Type B pancreatic cell (in vitro differentiated cells): ENCODE measurements at regions not wholly inside any gene's neighbourhood (a gene's known extent, or its start where the extent isn't known, plus 50 kb on each side); places are given as distances from the start of the nearest gene placed in this dataset.

Experiments
- DNase-seq: peaks from one replicate; pipeline ENCODE4 v3.0.0; 2021; ENCODE audit warnings: mixed read lengths; ENCODE audit not compliant: unreplicated experiment; ENCODE audit errors: extremely low spot score
- H3K27ac Mint-ChIP-seq: 2 replicates; pipeline ENCODE4 v1.8.0; 2021; ENCODE audit warnings: mild to moderate bottlenecking, mixed read lengths
- H3K27me3 Mint-ChIP-seq: 2 replicates; pipeline ENCODE4 v1.8.0; 2021; ENCODE audit warnings: mixed read lengths
- H3K36me3 Mint-ChIP-seq: 2 replicates; pipeline ENCODE4 v1.8.0; 2021; ENCODE audit warnings: mixed read lengths
- H3K4me1 Mint-ChIP-seq: one replicate; pipeline ENCODE4 v1.8.0; 2021; ENCODE audit warnings: mixed read lengths; ENCODE audit not compliant: unreplicated experiment
- H3K4me3 Mint-ChIP-seq: 2 replicates; pipeline ENCODE4 v1.8.0; 2021; ENCODE audit warnings: mild to moderate bottlenecking, mixed read lengths
- H3K9me3 Mint-ChIP-seq: 2 replicates; pipeline ENCODE4 v1.8.0; 2021; ENCODE audit warnings: mixed read lengths
- TF ChIP-seq, protein P1 (sequence below): fragments of 200-600 bp; sonication (generic); conservative IDR thresholded peaks from 2 replicates; pipeline ENCODE4 v1.5.0; 2021; ENCODE audit warnings: antibody characterized with exemption, mild to moderate bottlenecking

DNA sequence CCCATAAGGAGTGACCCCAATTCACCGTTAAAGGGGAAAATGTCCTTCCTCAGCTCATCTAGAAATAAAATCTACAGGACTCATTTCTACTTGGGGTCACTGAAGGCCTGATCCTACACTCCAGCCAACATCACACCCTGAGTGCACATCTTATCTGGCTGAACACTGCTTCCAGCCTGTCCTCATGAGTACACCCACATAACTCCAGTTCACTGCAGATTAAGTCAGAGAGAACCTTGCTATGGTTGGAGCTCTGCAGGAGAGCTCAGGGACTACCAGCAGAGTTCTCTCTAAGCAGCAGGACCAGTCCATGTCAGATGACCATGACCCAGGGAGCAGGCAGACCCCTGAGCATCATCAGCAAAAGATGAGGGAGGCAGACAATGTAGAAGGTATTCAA lies 126.9 kb upstream of the MAP3K1 start:
- H3K9me3 Mint-ChIP-seq = peaks cover 9% of the 10 kb centered on the region
- no peaks in the 10 kb centered on the region for H3K36me3 Mint-ChIP-seq
- TF ChIP-seq, protein P1, sequence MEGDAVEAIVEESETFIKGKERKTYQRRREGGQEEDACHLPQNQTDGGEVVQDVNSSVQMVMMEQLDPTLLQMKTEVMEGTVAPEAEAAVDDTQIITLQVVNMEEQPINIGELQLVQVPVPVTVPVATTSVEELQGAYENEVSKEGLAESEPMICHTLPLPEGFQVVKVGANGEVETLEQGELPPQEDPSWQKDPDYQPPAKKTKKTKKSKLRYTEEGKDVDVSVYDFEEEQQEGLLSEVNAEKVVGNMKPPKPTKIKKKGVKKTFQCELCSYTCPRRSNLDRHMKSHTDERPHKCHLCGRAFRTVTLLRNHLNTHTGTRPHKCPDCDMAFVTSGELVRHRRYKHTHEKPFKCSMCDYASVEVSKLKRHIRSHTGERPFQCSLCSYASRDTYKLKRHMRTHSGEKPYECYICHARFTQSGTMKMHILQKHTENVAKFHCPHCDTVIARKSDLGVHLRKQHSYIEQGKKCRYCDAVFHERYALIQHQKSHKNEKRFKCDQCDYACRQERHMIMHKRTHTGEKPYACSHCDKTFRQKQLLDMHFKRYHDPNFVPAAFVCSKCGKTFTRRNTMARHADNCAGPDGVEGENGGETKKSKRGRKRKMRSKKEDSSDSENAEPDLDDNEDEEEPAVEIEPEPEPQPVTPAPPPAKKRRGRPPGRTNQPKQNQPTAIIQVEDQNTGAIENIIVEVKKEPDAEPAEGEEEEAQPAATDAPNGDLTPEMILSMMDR = no peak
- no peak for DNase-seq
- H3K4me1 Mint-ChIP-seq = peaks cover 31% of the 10 kb centered on the region
- H3K27me3 Mint-ChIP-seq = no peaks in the 10 kb centered on the region
- no peak overlapping the region for H3K4me3 Mint-ChIP-seq
- H3K27ac Mint-ChIP-seq = no peak overlapping the region

DNA sequence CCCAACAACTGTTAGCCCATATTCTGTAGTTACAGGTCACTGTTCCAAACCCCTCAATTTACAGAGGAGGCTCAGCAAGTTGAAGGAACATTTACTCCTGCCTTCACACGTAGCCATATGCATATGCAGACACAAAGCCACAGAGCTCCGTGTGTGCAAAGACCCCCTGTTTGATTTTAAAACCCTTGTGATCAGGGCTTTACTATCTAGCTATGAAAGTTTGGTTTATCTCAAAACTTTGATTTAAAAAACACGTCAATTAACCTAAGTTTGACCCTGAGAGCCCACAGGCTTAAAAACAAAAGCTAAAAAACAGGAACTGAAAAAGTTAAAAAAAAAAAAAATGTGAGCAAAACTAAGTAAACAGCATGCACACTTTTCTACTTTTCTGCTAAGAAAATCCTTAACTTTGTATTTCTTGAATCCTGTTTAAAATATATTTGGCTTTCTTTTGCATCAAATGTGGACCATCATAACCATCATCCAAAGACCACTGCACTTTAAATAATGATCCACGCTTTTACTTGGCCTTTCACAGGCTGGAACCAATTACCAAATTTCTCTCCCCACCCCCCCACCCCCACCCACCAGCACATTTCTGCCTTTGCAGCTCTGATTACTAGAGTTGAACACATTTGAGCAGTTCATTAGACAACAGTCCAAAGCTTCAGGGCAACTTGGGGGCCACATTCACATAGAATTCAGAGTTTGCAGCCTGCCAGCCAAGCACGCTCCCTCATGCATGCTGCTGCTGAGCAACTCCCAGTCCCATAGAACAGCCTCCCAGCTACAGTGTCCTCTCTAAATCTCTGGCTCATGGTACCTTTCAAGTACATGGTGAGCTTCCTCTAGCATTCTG lies 128.8 kb upstream of the MAP3K1 start:
- H3K4me3 Mint-ChIP-seq = no peak overlapping the region
- TF ChIP-seq, protein P1 = no peak
- peaks cover 37% of the 10 kb centered on the region for H3K4me1 Mint-ChIP-seq
- H3K27ac Mint-ChIP-seq = no peak overlapping the region
- H3K36me3 Mint-ChIP-seq = no peaks in the 10 kb centered on the region
- peaks cover 5% of the 10 kb centered on the region for H3K9me3 Mint-ChIP-seq
- H3K27me3 Mint-ChIP-seq = no peaks in the 10 kb centered on the region
- no peak for DNase-seq

DNA sequence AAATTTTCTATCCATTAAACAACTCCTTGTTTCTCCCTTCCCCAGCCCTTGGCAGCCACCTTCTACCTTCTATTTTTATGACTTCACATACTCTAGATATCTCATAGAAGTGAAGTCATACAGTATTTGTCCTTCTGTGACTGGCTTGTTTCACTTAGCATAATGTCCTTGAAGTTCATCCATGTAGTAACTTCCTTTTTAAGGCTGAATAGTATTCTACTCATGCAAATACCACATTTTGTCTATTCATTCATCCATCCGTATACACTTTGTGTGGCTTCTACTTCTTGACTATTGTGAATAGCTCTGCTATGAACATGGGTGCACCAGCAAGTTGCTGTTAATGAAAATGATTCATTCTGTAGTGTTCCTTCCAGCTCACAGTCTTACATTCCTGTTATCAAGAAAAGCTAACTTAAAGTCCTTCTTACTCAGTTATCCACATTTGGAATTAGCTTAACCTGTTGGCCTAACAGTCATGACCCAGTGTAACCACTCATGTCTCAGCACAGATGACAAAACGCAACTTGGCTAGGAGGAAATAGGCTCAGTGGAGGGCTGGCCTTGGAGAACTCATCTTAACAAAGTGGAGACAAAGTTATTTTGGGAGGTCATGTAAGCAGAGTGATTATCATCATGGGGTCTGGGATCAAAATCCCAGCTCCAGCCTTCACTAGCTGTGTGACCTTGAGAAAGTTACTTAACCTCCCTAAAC lies 129.7 kb upstream of the MAP3K1 start:
- peaks cover 42% of the 10 kb centered on the region for H3K4me1 Mint-ChIP-seq
- no peak overlapping the region for H3K4me3 Mint-ChIP-seq
- no peak overlapping the region for H3K27ac Mint-ChIP-seq
- H3K9me3 Mint-ChIP-seq = peaks cover 5% of the 10 kb centered on the region
- H3K27me3 Mint-ChIP-seq = no peaks in the 10 kb centered on the region
- TF ChIP-seq, protein P1 = no peak
- DNase-seq = no peak
- no peaks in the 10 kb centered on the region for H3K36me3 Mint-ChIP-seq

DNA sequence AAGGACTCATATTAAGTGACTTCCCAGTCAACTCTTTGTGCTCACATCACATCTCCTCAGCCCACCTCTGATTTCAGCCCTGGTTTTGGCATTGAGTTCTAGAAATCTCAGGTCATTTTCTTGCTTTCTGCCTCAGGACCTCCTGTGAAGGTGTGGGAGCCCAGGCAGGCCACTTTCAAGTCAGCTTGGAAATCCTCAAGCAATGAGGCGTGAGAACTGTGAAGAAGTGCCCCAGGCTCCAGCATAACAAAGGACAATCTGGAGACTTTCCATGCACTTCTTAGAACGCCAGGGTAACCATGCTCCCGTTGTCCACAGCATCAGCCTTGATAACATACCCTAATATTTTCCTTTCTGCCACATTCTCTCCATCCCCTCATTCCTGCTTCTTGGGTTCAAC lies 131.2 kb upstream of the MAP3K1 start:
- Mint-ChIP-seq H3K36me3 (no peaks in the 10 kb centered on the region), H3K27me3 (no peaks in the 10 kb centered on the region), H3K9me3 (peaks cover 10% of the 10 kb centered on the region), H3K27ac (peak overlapping the region; percentile 3), H3K4me3 (no peak overlapping the region), H3K4me1 (peaks cover 33% of the 10 kb centered on the region)
- no peak for DNase-seq
- TF ChIP-seq, protein P1 = no peak

DNA sequence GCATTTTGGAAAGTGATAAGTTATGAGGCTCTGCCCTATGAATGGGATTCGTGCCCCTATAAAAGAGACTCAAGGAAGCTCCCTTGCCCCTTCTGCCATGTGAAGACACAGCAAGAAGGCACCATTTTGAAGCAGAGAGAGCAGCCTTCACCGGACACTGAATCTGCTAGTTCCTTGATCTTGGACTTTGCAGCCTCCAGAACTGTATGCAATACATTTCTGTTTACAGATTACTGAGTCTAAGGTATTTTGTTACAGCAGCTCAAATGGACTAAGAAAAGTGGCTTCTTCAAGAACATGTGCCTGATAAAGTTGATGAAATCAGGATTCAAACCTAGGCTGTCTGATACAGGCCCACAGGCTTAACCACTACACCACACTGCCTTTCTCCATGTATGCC lies 131.6 kb upstream of the MAP3K1 start:
- peaks cover 33% of the 10 kb centered on the region for H3K4me1 Mint-ChIP-seq
- H3K27me3 Mint-ChIP-seq = no peaks in the 10 kb centered on the region
- no peak for DNase-seq
- H3K27ac Mint-ChIP-seq = no peak overlapping the region
- H3K36me3 Mint-ChIP-seq = no peaks in the 10 kb centered on the region
- H3K9me3 Mint-ChIP-seq = peaks cover 10% of the 10 kb centered on the region
- H3K4me3 Mint-ChIP-seq = no peak overlapping the region
- TF ChIP-seq, protein P1 = no peak
